ENCODE measurements at regions not wholly inside any gene's neighbourhood (a gene's known extent, or its start where the extent isn't known, plus 50 kb on each side); places are given as distances from the start of the nearest gene placed in this dataset.

GRCh38 chr17:63267846-63268245 is 178.3 kb downstream of the CYB561 start:
- Histone ChIP-seq H3K36me3 (ENCODE audit: control insufficient read depth, insufficient read depth, low read length) (peaks cover 3% of the 10 kb centered on the region), H3K4me3 (ENCODE audit: low read depth, low read length) (no peak overlapping the region), H3K27ac (ENCODE audit: insufficient read depth, low read length, poor library complexity, severe bottlenecking) (no peak overlapping the region), H3K4me1 (ENCODE audit: control insufficient read depth, insufficient read depth, low read length, poor library complexity, severe bottlenecking) (no peaks in the 10 kb centered on the region), H3K9me3 (ENCODE audit: control insufficient read depth in 2 of 2, low read length in 2 of 2) (no peaks in the 10 kb centered on the region), H3K27me3 (ENCODE audit: control insufficient read depth, insufficient read depth, low read length) (no peaks in the 10 kb centered on the region)
- peaks cover 10% of the 10 kb centered on the region for H3K36me3 Mint-ChIP-seq
- no peaks in the 10 kb centered on the region for H3K27me3 Mint-ChIP-seq
- ATAC-seq (ENCODE audit: low read depth in 2 of 2) (no peak), DNase-seq (no peak)
- H3K9me3 Mint-ChIP-seq: no peaks in the 10 kb centered on the region
- H3K4me3 Mint-ChIP-seq: no peak overlapping the region
- H3K4me1 Mint-ChIP-seq: no peaks in the 10 kb centered on the region
- H3K27ac Mint-ChIP-seq: no peak overlapping the region

GRCh38 chr17:63268827-63269226 is 177.3 kb downstream of the CYB561 start:
- Histone ChIP-seq H3K9me3 (ENCODE audit: control insufficient read depth in 2 of 2, low read length in 2 of 2) (no peaks in the 10 kb centered on the region), H3K27me3 (ENCODE audit: control insufficient read depth, insufficient read depth, low read length) (no peaks in the 10 kb centered on the region), H3K4me1 (ENCODE audit: control insufficient read depth, insufficient read depth, low read length, poor library complexity, severe bottlenecking) (no peaks in the 10 kb centered on the region), H3K4me3 (ENCODE audit: low read depth, low read length) (no peak overlapping the region), H3K27ac (ENCODE audit: insufficient read depth, low read length, poor library complexity, severe bottlenecking) (no peak overlapping the region), H3K36me3 (ENCODE audit: control insufficient read depth, insufficient read depth, low read length) (peaks cover 3% of the 10 kb centered on the region)
- Mint-ChIP-seq H3K9me3 (no peaks in the 10 kb centered on the region), H3K4me1 (no peaks in the 10 kb centered on the region), H3K36me3 (peaks cover 10% of the 10 kb centered on the region), H3K27me3 (no peaks in the 10 kb centered on the region), H3K4me3 (no peak overlapping the region), H3K27ac (no peak overlapping the region)
- no peak for ATAC-seq (ENCODE audit: low read depth in 2 of 2)
- no peak for DNase-seq

- ATAC-seq (ENCODE audit: low read depth in 2 of 2) (no peak), DNase-seq (no peak)
- Mint-ChIP-seq H3K9me3 (no peaks in the 10 kb centered on the region), H3K4me1 (no peaks in the 10 kb centered on the region), H3K36me3 (peaks cover 10% of the 10 kb centered on the region), H3K27ac (no peak overlapping the region), H3K27me3 (no peaks in the 10 kb centered on the region), H3K4me3 (no peak overlapping the region)
- H3K9me3 ChIP-seq (ENCODE audit: control insufficient read depth in 2 of 2, low read length in 2 of 2): no peaks in the 10 kb centered on the region
- peaks cover 3% of the 10 kb centered on the region for H3K36me3 ChIP-seq (ENCODE audit: control insufficient read depth, insufficient read depth, low read length)
- no peak overlapping the region for H3K4me3 ChIP-seq (ENCODE audit: low read depth, low read length)
- no peaks in the 10 kb centered on the region for H3K4me1 ChIP-seq (ENCODE audit: control insufficient read depth, insufficient read depth, low read length, poor library complexity, severe bottlenecking)
- H3K27ac ChIP-seq (ENCODE audit: insufficient read depth, low read length, poor library complexity, severe bottlenecking): no peak overlapping the region
- no peaks in the 10 kb centered on the region for H3K27me3 ChIP-seq (ENCODE audit: control insufficient read depth, insufficient read depth, low read length)
Measured at GRCh38 chr17:63270610-63271009, 175.5 kb downstream of the CYB561 start.

- H3K9me3 ChIP-seq (ENCODE audit: control insufficient read depth in 2 of 2, low read length in 2 of 2): no peaks in the 10 kb centered on the region
- no peaks in the 10 kb centered on the region for H3K36me3 ChIP-seq (ENCODE audit: control insufficient read depth, insufficient read depth, low read length)
- Mint-ChIP-seq H3K9me3 (peaks cover 0 to 1% (median 0%) of the 10 kb centered on the region in 7 donors), H3K4me3 (no peak overlapping the region), H3K4me1 (peaks cover 0 to 4% (median under 1%) of the 10 kb centered on the region in 4 donors), H3K27me3 (peaks cover 4% of the 10 kb centered on the region), H3K36me3 (peaks cover 10% of the 10 kb centered on the region), H3K27ac (no peak overlapping the region)
- no peak overlapping the region for H3K27ac ChIP-seq (ENCODE audit: insufficient read depth, low read length, poor library complexity, severe bottlenecking)
- H3K4me1 ChIP-seq (ENCODE audit: control insufficient read depth, insufficient read depth, low read length, poor library complexity, severe bottlenecking): no peaks in the 10 kb centered on the region
- H3K27me3 ChIP-seq (ENCODE audit: control insufficient read depth, insufficient read depth, low read length): no peaks in the 10 kb centered on the region
- DNase-seq (no peak), ATAC-seq (ENCODE audit: low read depth in 2 of 2) (no peak)
- H3K4me3 ChIP-seq (ENCODE audit: low read depth, low read length): no peak overlapping the region
Measured at GRCh38 chr17:63274146-63274545, 172.0 kb downstream of the CYB561 start.

- Mint-ChIP-seq H3K4me3 (no peak overlapping the region), H3K4me1 (peaks cover 0 to 5% (median 2%) of the 10 kb centered on the region in 4 donors), H3K27ac (no peak overlapping the region), H3K27me3 (peaks cover 4% of the 10 kb centered on the region), H3K9me3 (peaks cover 0 to 1% (median 0%) of the 10 kb centered on the region in 7 donors), H3K36me3 (peaks cover 9% of the 10 kb centered on the region)
- no peak for ATAC-seq (ENCODE audit: low read depth in 2 of 2)
- Histone ChIP-seq H3K36me3 (ENCODE audit: control insufficient read depth, insufficient read depth, low read length) (no peaks in the 10 kb centered on the region), H3K4me3 (ENCODE audit: low read depth, low read length) (no peak overlapping the region), H3K4me1 (ENCODE audit: control insufficient read depth, insufficient read depth, low read length, poor library complexity, severe bottlenecking) (no peaks in the 10 kb centered on the region), H3K27me3 (ENCODE audit: control insufficient read depth, insufficient read depth, low read length) (no peaks in the 10 kb centered on the region), H3K27ac (ENCODE audit: insufficient read depth, low read length, poor library complexity, severe bottlenecking) (no peak overlapping the region), H3K9me3 (ENCODE audit: control insufficient read depth in 2 of 2, low read length in 2 of 2) (no peaks in the 10 kb centered on the region)
- peak in 1 of 3 donors; percentile 8 for DNase-seq
Measured at GRCh38 chr17:63275318-63275970, 170.7 kb downstream of the CYB561 start.

- no peak for ATAC-seq (ENCODE audit: low read depth in 2 of 2)
Measured at GRCh38 chr17:63275971-63276745, 169.9 kb downstream of the CYB561 start.

GRCh38 chr17:63276821-63277220 is 169.3 kb downstream of the CYB561 start:
- Mint-ChIP-seq H3K27me3 (peaks cover 4% of the 10 kb centered on the region), H3K4me3 (no peak overlapping the region), H3K4me1 (peaks cover 0 to 5% (median 2%) of the 10 kb centered on the region in 4 donors), H3K36me3 (peaks cover 5% of the 10 kb centered on the region), H3K9me3 (peaks cover 0 to 1% (median 0%) of the 10 kb centered on the region in 7 donors), H3K27ac (no peak overlapping the region)
- Histone ChIP-seq H3K27ac (ENCODE audit: insufficient read depth, low read length, poor library complexity, severe bottlenecking) (no peak overlapping the region), H3K4me1 (ENCODE audit: control insufficient read depth, insufficient read depth, low read length, poor library complexity, severe bottlenecking) (no peaks in the 10 kb centered on the region), H3K36me3 (ENCODE audit: control insufficient read depth, insufficient read depth, low read length) (no peaks in the 10 kb centered on the region), H3K27me3 (ENCODE audit: control insufficient read depth, insufficient read depth, low read length) (no peaks in the 10 kb centered on the region), H3K4me3 (ENCODE audit: low read depth, low read length) (no peak overlapping the region), H3K9me3 (ENCODE audit: control insufficient read depth in 2 of 2, low read length in 2 of 2) (no peaks in the 10 kb centered on the region)
- DNase-seq (no peak), ATAC-seq (ENCODE audit: low read depth in 2 of 2) (no peak)

More at GRCh38 chr17:63275971-63276745, 169.9 kb downstream of the CYB561 start:
- Mint-ChIP-seq H3K4me1 (peaks cover 0 to 5% (median 2%) of the 10 kb centered on the region in 4 donors), H3K9me3 (peaks cover 0 to 1% (median 0%) of the 10 kb centered on the region in 7 donors), H3K4me3 (no peak overlapping the region), H3K27me3 (peaks cover 4% of the 10 kb centered on the region), H3K36me3 (peaks cover 5% of the 10 kb centered on the region), H3K27ac (no peak overlapping the region)
- Histone ChIP-seq H3K36me3 (ENCODE audit: control insufficient read depth, insufficient read depth, low read length) (no peaks in the 10 kb centered on the region), H3K4me1 (ENCODE audit: control insufficient read depth, insufficient read depth, low read length, poor library complexity, severe bottlenecking) (no peaks in the 10 kb centered on the region), H3K4me3 (ENCODE audit: low read depth, low read length) (no peak overlapping the region), H3K27me3 (ENCODE audit: control insufficient read depth, insufficient read depth, low read length) (no peaks in the 10 kb centered on the region), H3K9me3 (ENCODE audit: control insufficient read depth in 2 of 2, low read length in 2 of 2) (no peaks in the 10 kb centered on the region), H3K27ac (ENCODE audit: insufficient read depth, low read length, poor library complexity, severe bottlenecking) (no peak overlapping the region)
- no peak for DNase-seq
